ENCODE measurements at regions not wholly inside any gene's neighbourhood (a gene's known extent, or its start where the extent isn't known, plus 50 kb on each side); places are given as distances from the start of the nearest gene placed in this dataset.

DNA sequence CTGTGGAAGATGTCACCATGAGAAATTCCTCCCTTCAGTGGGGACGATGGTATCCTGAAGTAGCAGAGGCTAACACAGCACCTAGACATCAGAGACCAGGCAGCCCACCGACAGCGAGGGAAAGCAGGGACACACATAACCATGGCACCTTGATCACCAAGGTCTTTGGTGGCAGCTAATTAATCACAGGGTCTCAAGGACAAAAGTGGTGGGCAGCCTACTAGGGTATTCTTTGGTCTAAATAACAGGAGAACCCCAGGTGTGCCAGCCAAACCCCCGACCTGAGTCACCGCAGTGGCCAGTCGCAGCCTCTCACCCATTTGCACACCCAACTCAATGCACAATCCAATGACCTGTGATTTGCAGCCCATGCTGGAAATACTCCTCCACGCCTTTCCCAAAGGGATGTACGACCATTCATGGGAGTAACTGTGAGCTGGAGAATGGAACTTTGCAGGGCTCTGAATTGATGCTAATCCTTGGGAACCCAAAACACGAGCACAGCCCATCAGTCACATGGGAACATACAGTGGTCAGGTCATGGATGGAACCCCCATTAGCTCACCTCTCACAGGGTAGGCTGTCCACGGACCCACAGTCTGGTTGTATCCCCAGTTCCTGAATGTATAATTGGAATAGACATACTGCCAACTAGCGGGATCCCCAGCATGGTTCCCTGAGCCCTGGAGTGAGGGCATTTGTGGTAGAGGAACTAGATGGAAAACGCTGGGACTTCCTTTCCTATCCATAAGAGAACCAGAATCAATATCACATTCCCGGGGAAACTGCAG, 58.7 kb upstream of the C14orf180 start:
- Histone ChIP-seq H3K36me3 (ENCODE audit: control insufficient read depth in 2 of 2, insufficient read depth in 1 of 2, low read length in 2 of 2) (no peaks in the 10 kb centered on the region), H3K27ac (ENCODE audit: extremely low read depth, low read depth, low read length) (no peak overlapping the region), H3K4me3 (ENCODE audit: low read depth, low read length) (no peak overlapping the region), H3K9me3 (ENCODE audit: control insufficient read depth, insufficient read depth, low read depth, low read length) (no peaks in the 10 kb centered on the region), H3K4me1 (ENCODE audit: control insufficient read depth, insufficient read depth, low read length) (no peaks in the 10 kb centered on the region)
- ChIA-PET CTCF (interaction anchor here (0.5 kb wide), 1 partner anchor 442 kb away, joined by 4 read pairs; no protein-coding TSS in a partner anchor), POLR2A (no interaction called here)
- TF ChIP-seq, protein P1, sequence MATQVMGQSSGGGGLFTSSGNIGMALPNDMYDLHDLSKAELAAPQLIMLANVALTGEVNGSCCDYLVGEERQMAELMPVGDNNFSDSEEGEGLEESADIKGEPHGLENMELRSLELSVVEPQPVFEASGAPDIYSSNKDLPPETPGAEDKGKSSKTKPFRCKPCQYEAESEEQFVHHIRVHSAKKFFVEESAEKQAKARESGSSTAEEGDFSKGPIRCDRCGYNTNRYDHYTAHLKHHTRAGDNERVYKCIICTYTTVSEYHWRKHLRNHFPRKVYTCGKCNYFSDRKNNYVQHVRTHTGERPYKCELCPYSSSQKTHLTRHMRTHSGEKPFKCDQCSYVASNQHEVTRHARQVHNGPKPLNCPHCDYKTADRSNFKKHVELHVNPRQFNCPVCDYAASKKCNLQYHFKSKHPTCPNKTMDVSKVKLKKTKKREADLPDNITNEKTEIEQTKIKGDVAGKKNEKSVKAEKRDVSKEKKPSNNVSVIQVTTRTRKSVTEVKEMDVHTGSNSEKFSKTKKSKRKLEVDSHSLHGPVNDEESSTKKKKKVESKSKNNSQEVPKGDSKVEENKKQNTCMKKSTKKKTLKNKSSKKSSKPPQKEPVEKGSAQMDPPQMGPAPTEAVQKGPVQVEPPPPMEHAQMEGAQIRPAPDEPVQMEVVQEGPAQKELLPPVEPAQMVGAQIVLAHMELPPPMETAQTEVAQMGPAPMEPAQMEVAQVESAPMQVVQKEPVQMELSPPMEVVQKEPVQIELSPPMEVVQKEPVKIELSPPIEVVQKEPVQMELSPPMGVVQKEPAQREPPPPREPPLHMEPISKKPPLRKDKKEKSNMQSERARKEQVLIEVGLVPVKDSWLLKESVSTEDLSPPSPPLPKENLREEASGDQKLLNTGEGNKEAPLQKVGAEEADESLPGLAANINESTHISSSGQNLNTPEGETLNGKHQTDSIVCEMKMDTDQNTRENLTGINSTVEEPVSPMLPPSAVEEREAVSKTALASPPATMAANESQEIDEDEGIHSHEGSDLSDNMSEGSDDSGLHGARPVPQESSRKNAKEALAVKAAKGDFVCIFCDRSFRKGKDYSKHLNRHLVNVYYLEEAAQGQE (tag by site-specific recombination; IDR thresholded peaks at IDR 0.05): no peak
- no peak for TF ChIP-seq ZNF174 (tag by site-specific recombination; IDR thresholded peaks at IDR 0.05)
- TF ChIP-seq, protein P2, sequence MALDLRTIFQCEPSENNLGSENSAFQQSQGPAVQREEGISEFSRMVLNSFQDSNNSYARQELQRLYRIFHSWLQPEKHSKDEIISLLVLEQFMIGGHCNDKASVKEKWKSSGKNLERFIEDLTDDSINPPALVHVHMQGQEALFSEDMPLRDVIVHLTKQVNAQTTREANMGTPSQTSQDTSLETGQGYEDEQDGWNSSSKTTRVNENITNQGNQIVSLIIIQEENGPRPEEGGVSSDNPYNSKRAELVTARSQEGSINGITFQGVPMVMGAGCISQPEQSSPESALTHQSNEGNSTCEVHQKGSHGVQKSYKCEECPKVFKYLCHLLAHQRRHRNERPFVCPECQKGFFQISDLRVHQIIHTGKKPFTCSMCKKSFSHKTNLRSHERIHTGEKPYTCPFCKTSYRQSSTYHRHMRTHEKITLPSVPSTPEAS (tag by site-specific recombination; IDR thresholded peaks at IDR 0.05): no peak
- no peak for TF ChIP-seq ZNF776 (tag by site-specific recombination; IDR thresholded peaks at IDR 0.05; ENCODE audit: borderline replicate concordance)
- TF ChIP-seq, protein P3, sequence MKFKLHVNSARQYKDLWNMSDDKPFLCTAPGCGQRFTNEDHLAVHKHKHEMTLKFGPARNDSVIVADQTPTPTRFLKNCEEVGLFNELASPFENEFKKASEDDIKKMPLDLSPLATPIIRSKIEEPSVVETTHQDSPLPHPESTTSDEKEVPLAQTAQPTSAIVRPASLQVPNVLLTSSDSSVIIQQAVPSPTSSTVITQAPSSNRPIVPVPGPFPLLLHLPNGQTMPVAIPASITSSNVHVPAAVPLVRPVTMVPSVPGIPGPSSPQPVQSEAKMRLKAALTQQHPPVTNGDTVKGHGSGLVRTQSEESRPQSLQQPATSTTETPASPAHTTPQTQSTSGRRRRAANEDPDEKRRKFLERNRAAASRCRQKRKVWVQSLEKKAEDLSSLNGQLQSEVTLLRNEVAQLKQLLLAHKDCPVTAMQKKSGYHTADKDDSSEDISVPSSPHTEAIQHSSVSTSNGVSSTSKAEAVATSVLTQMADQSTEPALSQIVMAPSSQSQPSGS (tag by site-specific recombination; IDR thresholded peaks at IDR 0.05; ENCODE audit: low read depth): no peak
- TF ChIP-seq ZNF132 (tag by site-specific recombination; IDR thresholded peaks at IDR 0.05; ENCODE audit: borderline replicate concordance): no peak
- no peak for TF ChIP-seq ZNF121 (tag by site-specific recombination; IDR thresholded peaks at IDR 0.05)
- no peak for TF ChIP-seq ZNF433 (tag by site-specific recombination; IDR thresholded peaks at IDR 0.05; ENCODE audit: low read depth)
- TF ChIP-seq, protein P4, sequence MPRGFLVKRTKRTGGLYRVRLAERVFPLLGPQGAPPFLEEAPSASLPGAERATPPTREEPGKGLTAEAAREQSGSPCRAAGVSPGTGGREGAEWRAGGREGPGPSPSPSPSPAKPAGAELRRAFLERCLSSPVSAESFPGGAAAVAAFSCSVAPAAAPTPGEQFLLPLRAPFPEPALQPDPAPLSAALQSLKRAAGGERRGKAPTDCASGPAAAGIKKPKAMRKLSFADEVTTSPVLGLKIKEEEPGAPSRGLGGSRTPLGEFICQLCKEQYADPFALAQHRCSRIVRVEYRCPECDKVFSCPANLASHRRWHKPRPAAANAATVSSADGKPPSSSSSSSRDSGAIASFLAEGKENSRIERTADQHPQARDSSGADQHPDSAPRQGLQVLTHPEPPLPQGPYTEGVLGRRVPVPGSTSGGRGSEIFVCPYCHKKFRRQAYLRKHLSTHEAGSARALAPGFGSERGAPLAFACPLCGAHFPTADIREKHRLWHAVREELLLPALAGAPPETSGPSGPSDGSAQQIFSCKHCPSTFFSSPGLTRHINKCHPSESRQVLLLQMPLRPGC (tag by site-specific recombination; IDR thresholded peaks at IDR 0.05): no peak
- no peak for TF ChIP-seq ZNF792 (tag by site-specific recombination; IDR thresholded peaks at IDR 0.05)
- TF ChIP-seq, protein P5, sequence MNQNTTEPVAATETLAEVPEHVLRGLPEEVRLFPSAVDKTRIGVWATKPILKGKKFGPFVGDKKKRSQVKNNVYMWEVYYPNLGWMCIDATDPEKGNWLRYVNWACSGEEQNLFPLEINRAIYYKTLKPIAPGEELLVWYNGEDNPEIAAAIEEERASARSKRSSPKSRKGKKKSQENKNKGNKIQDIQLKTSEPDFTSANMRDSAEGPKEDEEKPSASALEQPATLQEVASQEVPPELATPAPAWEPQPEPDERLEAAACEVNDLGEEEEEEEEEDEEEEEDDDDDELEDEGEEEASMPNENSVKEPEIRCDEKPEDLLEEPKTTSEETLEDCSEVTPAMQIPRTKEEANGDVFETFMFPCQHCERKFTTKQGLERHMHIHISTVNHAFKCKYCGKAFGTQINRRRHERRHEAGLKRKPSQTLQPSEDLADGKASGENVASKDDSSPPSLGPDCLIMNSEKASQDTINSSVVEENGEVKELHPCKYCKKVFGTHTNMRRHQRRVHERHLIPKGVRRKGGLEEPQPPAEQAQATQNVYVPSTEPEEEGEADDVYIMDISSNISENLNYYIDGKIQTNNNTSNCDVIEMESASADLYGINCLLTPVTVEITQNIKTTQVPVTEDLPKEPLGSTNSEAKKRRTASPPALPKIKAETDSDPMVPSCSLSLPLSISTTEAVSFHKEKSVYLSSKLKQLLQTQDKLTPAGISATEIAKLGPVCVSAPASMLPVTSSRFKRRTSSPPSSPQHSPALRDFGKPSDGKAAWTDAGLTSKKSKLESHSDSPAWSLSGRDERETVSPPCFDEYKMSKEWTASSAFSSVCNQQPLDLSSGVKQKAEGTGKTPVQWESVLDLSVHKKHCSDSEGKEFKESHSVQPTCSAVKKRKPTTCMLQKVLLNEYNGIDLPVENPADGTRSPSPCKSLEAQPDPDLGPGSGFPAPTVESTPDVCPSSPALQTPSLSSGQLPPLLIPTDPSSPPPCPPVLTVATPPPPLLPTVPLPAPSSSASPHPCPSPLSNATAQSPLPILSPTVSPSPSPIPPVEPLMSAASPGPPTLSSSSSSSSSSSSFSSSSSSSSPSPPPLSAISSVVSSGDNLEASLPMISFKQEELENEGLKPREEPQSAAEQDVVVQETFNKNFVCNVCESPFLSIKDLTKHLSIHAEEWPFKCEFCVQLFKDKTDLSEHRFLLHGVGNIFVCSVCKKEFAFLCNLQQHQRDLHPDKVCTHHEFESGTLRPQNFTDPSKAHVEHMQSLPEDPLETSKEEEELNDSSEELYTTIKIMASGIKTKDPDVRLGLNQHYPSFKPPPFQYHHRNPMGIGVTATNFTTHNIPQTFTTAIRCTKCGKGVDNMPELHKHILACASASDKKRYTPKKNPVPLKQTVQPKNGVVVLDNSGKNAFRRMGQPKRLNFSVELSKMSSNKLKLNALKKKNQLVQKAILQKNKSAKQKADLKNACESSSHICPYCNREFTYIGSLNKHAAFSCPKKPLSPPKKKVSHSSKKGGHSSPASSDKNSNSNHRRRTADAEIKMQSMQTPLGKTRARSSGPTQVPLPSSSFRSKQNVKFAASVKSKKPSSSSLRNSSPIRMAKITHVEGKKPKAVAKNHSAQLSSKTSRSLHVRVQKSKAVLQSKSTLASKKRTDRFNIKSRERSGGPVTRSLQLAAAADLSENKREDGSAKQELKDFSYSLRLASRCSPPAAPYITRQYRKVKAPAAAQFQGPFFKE (tag by site-specific recombination; IDR thresholded peaks at IDR 0.05; ENCODE audit: borderline replicate concordance): no peak
- TF ChIP-seq SCRT2 (tag by site-specific recombination; IDR thresholded peaks at IDR 0.05): no peak
- TF ChIP-seq ZNF404 (tag by site-specific recombination; IDR thresholded peaks at IDR 0.05): no peak

All from HEK293 (cell line).